ENCODE measurements at regions not wholly inside any gene's neighbourhood (a gene's known extent, or its start where the extent isn't known, plus 50 kb on each side); places are given as distances from the start of the nearest gene placed in this dataset.

DNA sequence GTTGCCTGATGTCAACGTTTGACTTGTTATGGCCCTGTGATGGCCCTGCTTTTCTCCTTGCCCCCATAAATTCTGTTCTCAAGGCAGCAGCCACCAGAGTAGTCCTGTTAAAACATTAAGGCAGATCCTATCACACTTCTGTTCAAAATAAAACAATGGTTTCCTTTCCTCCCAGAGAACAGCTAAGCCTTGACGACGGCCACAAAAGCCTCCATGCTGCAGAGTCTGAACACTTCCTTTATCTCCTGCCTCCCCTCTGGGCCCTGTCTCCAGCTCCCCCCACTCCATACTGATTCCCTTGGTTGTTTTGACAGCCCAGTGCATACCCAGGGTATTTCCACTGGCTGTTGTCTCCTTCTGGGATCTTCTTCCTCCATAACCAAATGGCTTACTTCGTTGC lies 618.1 kb downstream of the MED13L start:
- no peak for DNase-seq (ENCODE audit: low read depth in 4 of 4, low spot score in 2 of 4)

DNA sequence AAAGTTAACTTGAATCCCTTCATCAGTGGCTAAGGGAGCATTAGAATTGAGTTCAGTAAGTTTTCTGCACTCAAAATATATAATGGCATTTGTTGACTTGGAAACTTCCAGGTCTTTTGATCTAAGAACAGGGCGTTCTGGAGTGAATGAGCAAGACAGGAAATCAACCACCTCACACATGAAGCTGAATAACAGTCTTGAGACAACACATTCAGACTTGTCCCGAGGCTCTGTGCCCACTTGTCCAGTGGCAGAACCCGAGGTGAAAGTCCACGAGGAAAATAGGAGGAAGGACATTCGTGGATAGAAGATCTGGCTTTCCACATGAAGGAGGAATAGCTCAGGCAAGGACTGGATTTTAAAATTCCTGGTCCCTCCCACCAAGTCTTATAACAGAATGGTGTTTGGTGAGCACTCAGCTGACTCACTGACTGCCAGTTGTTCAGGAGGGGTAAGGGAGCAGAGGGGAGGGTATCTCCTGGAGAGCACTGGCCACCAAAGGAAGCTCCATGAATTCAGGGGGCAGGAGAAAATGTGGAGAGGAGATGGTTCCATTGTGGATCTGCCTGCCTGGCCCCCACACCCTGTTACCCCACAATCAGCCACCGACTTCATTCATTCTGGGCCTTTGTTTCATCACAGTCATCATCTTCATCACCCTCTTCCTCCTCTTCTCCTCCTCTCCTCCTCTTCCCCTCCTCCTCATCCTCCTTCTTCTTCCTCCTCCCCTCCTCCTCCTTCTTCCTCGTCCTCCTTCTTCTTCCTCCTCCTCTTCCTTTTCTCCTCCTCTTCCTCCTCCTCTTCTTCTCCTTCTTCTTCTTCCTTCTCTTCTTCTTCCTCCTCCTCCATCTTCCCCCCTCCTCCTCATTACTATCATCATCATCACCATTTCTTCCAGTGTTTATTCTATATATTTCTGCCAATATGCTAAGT lies 620.1 kb downstream of the MED13L start:
- DNase-seq (ENCODE audit: low read depth in 4 of 4, low spot score in 2 of 4), result no peak

DNA sequence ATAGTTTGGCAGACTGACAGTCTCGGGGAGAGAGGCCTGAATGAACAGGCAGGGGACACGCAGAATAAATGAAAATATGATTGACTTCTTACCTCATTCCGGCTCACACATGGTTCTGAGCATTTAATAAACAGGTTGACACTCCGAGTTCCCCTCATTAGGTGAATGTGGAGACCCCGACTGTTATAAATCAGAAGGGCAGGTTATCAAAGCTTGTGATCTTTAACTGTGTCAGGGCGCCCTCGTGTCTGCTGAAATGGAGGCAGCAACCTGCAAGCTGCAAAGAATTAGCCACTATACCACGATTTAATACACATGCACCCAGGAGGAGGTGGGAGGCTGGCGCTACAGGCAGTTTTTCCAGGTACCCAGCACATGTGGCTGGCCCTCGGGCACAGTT lies 627.5 kb downstream of the MED13L start:
- DNase-seq (ENCODE audit: low read depth in 4 of 4, low spot score in 2 of 4), result no peak

DNA sequence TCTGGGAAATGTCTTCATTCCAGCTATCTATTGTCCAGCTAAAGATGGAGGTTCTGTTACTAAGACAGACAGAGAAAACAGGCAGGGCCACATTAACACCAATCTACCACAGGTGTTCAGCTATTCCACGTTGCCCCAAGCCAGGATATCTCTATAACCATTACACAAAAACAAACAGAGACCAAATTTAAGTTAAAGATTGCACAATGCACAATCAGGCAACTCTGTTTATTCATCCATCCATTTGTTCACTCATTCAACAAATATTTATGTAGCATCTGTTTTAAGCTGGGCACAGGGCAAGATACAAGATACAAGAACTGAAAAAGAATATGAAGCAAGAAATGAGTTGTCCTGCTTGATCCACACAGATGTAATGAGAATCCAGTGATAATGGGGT lies 629.0 kb downstream of the MED13L start:
- no peak for DNase-seq (ENCODE audit: low read depth in 4 of 4, low spot score in 2 of 4)

DNA sequence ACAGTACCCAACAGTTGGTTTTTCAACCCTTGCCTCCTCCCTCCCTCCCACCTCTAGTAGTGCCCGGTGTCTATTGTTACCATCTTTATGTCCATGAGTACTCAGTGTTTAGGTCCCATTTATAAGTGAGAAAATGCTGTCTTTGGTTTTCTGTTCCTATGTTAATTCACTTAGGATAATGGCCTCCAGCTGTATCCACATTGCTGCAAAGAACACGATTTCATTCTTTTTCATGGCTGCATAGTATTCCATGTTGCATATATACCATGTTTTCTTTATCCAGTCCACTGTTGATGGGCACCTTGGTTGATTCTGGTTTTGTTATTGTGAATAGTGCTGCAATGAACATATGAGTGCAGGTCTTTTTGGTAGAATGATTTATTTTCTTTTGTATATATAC lies 631.3 kb downstream of the MED13L start:
- DNase-seq (ENCODE audit: low read depth in 4 of 4, low spot score in 2 of 4), result no peak

DNA sequence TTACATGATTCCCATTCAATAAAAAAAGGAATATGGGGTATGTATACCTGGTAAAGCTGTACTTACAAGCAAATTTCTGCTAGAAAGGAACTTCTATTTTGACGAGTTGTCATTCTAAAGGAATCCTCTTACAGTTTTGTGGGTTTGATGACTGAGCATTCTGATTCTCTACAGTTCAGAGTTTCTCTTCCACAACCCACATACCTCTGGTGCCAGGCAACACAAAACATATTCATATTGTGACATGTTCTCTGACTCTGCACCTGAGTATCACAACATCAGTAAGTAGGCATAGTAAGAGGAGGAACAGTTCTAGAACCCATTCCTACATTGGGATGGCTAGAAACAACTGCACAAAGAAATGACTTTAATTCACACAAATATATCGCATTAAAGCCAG lies 636.6 kb downstream of the MED13L start:
- no peak for DNase-seq (ENCODE audit: low read depth in 4 of 4, low spot score in 2 of 4)

DNA sequence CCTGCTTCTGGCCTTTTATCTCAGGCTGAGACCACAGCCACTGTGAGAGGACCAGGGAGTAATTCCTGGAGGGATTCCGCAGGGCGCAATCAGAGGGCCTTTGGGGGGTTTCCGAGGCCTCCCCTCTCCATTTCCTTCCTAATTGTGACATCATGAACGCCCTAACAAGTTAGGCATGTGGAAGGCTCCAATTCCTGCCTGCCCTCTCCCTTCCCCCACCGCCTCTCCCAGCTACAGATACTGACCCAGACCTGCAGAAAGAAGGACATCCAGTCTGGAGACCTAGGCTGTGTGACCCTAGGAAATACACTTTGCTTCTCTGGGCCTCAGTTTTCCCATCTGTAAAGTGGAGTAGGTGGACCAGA lies 637.9 kb downstream of the MED13L start:
- DNase-seq (ENCODE audit: low read depth in 4 of 4, low spot score in 2 of 4), result no peak

DNA sequence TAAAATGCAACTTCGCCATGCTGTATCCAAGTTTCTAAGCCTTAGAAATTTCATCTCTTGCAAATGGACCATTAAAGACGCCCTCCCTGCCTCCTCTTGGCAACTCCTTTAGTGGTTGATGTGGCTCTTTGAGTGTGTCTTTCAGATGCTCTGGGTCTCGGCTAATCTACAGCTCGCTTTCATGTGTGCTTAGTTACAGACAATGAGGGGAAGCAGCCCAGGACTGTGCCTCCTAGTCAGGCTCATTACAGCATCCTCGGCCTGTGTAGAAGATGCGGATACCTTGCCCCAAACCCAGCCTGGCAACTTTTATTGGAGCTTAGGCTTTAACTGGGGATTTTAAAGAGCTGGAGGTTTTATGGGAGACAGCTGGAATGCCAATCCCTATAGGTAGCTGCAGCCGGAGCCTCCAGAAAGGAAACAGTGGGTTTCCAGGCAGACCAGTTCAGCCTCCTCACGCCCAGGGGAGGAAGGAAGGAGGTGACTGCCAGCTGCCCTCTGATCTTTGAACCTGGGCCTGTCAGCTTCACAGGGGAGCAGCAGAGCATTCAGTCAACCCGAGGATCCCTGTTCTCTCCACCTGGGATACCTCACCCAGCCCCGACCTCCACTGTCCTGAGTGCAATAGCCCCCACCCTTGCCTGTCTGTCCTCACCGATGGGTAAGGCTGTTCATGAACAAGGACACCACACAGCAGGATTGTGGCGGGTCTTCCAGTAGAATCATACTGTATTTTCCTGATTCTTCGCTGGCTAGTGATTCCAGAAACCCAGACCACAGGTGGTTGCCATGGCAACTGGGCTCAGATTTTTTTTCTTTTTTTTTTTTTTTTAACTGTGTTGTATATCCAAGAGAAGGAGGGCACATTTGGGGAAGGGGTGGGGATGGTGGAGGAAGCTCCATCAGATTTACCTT lies 638.5 kb downstream of the MED13L start:
- DNase-seq (ENCODE audit: low read depth in 4 of 4, low spot score in 2 of 4), result no peak

DNA sequence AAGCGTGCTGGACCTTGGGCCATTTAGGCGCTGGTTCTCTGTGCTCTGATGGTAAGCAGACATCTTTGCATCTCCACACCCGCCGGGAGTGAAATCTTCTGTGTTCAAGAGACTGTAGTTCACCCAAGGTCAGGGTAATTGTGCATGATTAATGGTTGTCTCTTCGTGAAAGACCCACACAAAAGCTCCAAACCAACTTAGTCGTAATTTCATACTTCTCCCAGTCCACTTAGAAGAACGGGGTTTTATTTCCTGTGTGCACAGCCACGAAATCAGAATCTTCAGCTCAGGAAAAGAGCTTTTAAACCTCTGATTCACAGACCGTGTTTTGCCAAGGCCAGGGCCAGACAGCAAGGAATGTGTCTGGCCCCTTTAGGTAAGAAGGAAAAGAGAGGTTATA lies 640.9 kb downstream of the MED13L start:
- DNase-seq (ENCODE audit: low read depth in 4 of 4, low spot score in 2 of 4), result no peak

DNA sequence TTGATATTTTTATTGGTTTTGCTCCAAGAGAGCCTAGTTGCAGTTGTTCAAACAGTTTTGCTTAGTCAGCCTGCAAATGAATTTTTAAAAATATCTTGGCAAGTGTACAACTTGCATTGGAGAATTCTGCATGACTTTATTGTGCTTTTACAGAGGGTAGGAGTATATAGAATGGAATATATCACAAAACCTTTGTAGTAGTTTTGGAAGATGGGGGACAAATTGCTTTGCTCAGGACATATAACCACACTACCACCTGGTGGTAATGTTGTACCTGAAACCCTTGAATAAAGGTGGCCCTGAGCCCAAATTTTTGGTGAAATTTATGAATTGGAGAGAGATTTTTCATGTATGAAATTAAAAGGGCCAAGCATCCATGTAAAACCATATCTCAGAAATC lies 645.2 kb downstream of the MED13L start:
- DNase-seq (ENCODE audit: low read depth in 4 of 4, low spot score in 2 of 4), result no peak

DNA sequence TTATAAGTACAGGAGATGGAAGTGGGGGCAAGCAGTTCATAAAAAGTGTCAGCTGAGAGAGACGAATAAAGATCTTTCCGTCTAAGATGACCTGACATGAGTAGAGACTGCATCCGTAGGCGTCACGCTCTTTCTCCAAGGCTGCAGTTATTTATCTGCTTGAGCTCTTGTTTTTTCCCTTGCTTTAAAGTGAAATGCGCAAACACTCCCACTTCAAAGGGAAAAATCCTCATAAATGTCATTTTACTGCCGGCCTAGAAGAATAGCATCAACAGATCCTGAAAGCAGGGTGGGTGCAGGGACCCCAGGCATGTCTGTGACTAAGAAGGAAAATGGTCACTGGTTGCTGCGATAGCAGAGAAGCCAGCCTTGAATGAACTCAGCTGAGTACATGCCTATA lies 647.4 kb downstream of the MED13L start:
- DNase-seq (ENCODE audit: low read depth in 4 of 4, low spot score in 2 of 4), result peak in 1 of 4 donors; percentile 46

DNA sequence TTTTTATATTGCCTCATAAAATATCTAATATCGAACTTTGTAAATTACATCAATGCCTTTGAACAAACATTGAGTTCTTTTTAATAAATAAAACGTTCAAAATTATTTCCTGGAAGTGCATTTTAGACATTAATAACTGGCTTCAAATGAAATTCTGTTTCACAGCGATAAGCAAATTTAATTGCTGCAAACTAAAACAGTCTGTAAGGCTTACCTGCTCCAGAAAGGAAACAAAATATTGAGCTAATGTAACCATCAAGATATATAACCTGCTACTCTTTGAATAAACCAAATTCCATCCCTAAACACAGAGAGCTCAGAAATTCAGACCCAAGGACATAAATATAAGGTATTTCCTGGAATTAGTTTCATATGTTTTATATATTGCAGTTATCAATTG lies 651.3 kb downstream of the MED13L start:
- DNase-seq (ENCODE audit: low read depth in 4 of 4, low spot score in 2 of 4), result no peak

DNA sequence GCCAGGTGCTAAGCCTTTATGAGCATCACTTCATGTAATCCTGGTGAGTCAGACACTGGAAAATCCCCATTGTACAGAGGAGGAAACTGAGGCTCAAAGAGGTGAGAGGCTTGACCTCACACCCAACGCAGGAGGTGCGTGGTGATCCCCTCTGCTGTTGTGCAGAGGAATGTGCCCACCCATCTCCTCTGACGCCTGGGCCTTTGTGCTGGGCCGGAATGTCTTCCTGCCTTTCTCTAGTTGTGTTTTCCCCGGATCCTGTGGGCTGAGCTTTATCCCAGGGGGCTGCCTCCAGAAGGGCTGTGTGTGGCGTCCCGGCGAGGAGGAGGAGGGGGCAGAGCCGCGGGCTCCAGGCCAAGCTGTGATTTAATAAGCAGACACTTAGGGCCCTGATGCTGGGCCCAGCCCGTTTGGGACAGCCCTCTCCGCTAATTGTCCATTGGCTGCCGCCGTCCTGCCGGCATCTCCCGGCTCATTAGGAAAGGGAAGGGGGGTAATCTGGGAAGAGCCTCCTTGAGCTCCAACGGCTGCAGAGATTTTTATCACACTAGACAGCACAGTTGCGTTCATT lies 653.6 kb downstream of the MED13L start:
- no peak for DNase-seq (ENCODE audit: low read depth in 4 of 4, low spot score in 2 of 4)

DNA sequence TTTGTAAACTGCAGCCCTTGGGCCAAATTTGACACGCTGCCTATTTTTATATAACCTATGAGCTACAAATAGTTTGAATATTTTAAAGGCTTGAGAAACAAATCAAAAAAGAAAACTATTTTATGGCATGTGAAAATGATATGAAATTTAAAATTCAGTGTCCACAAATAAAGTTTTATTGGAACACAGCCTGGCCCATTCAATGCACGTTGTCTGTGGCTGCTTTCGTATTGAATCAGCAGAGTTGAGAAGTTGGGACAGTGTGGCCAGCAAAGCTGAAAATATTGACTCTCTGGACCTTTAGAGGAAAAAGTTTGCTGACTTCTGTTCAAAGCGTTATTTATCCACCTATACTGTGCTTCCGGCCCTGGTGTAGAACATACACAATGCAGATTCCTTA lies 654.2 kb downstream of the MED13L start:
- DNase-seq (ENCODE audit: low read depth in 4 of 4, low spot score in 2 of 4), result no peak

DNA sequence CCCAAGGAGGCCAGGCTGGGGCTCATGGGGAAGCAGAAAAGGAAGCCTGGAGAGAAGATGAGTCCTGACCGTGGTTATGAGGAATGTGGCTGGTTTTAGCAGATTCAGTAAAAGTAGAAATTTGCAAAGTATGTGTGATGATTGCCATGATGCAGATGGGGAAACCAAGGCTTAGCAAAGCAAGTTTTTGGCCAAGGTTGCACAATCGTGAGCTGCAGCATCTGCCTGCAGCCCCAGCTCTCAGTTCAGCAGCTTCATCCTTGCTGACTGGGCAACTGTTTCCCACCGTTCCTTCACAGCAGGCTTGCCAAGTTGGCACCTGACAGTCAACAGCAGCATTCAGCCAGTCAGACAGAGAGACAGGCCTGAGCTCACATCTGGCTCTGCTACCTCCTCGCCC lies 656.7 kb downstream of the MED13L start:
- no peak for DNase-seq (ENCODE audit: low read depth in 4 of 4, low spot score in 2 of 4)

DNA sequence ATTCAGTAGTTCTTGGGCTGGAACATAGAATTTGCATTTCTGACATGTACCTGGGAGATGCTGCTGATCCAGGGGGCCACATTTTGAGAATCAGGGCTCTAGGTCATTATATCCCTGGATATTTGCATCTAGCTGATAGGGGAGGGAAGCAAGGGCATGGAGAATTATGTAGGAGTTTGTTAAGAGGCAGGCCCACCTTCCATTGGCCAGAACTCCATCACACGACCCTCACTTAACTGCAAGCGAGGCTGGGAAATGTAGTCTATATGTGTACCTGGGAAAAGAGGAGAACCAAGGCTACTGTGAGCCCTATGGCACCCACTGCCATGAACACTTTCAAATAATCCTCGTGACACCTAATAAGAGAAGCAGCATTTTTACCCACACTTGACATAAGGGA lies 657.6 kb downstream of the MED13L start:
- DNase-seq (ENCODE audit: low read depth in 4 of 4, low spot score in 2 of 4), result no peak

DNA sequence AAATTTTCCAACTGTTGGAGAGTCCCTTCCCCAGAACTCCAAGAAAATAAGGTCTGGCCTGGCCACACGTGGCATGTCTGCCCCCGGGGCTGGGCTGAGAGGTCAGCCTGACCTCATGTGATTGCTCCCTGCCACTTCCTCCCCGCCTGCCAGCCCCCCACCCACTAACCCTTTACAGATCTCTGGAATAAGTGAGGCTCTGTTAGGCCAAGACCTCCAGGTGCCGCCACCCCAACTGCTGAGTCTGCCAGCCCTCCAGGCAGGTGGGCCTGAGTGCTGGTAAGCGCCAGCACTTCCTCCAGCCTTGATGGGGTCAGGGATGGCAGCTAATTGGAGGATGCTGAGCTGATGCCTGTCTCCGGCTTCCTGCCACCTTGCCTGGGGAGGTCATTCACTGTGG lies 658.4 kb downstream of the MED13L start:
- no peak for DNase-seq (ENCODE audit: low read depth in 4 of 4, low spot score in 2 of 4)

DNA sequence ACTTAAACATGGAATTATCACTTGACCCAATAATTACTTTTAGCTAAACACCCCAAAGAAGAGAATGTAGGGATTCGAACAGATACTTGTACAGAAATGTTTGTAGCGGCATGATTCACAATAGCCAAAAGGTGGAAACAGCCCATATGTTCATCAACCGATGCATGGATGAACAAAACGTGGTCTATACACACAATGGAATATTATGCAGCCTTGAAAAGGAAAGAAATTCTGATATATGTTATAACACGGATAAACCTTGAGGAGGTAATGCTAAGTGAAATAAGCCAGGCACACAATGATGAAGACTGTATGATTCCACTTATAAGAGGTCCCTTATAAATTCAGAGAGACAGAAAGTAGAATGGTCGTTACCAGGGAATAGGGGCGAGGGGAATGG lies 659.4 kb downstream of the MED13L start:
- no peak for DNase-seq (ENCODE audit: low read depth in 4 of 4, low spot score in 2 of 4)

DNA sequence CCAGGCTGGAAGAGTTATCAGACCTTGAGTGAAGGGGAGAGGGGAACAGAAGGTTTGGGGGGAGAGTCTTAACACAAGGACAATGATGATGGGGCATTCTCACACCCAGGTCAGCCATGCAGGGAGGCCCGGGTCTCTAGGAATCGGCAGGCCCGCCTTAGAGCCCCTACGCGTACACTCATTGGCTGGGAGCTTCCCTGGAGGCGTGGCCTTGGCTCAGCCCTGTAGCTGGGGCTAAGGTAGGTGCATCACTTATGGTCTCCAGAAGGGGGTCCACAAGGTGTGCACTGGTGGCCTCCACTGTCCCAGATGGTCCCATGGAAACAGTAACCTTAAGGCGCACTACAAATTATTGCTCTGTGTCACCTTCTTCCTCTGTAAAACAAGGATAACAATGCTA lies 660.1 kb downstream of the MED13L start:
- DNase-seq (ENCODE audit: low read depth in 4 of 4, low spot score in 2 of 4), result no peak

DNA sequence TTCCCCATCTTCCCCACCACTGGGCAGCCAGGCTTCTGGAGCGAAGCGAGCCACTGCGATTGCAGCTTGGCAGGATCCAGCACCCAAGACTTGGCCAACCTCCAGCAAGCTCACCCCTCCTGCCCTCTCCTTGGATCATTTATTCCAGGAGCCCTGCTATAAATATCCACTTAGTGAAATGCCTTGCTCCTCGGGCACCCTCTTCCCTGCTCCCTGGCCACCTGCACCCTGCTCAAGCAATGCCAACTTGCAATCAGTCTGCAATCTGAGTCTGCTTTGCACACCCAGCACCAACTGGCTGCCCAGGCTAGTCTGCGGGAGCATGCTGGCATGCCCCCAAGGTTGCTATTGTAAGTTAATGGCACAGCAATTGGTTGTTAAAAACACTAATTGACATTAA lies 666.0 kb downstream of the MED13L start:
- no peak for DNase-seq (ENCODE audit: low read depth in 4 of 4, low spot score in 2 of 4)

DNA sequence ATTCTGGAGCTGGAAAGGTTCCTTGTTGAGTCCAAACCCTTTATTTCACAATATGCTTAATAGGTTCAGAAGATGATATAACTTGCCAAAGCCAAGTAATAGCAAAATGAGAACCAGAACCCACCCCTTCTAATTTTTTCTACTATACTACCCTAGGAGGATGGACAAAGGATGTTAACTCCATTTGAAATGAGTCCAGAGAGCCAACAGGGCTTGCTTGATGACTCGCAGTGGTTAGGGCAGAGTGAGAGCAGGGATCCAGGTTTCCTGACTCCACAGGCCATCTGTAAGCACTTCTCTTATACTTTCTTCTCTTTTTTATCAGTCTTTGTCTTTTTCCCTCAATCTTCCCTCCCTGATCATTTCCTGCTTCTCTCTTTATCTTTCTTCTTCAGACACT lies 668.1 kb downstream of the MED13L start:
- DNase-seq (ENCODE audit: low read depth in 4 of 4, low spot score in 2 of 4), result no peak
